Naive thymus-derived CD4-positive, alpha-beta T cell (primary cell): ENCODE measurements at regions not wholly inside any gene's neighbourhood (a gene's known extent, or its start where the extent isn't known, plus 50 kb on each side); places are given as distances from the start of the nearest gene placed in this dataset.

Experiments
- ATAC-seq: fragments of 150-1000 bp; cut with Tn5 transposase; 2 replicates; pipeline ENCODE4 v1.10.0; 2021; ENCODE audit warnings: mild to moderate bottlenecking, moderate library complexity
- CTCF ChIA-PET: fragments of 350-600 bp; sonication (Branson Sonifier 250); formaldehyde crosslinking; loops from one replicate; lab custom pipeline; 2021; ENCODE audit warnings: antibody characterized with exemption; lab: Charles Lee
- POLR2A ChIA-PET: fragments of 350-600 bp; sonication (Branson Sonifier 250); formaldehyde crosslinking; loops from one replicate; lab custom pipeline; 2021; ENCODE audit warnings: antibody characterized with exemption, inconsistent platforms; lab: Charles Lee
- DNase-seq, 9 donors: peaks; one replicate each; pipeline versions ENCODE4 v3.0.0 to v3.0.0-alpha.2; 2020 to 2022; ENCODE audit warnings: mixed read lengths in 1 of 9
- H3K27ac ChIP-seq: one replicate; pipeline ENCODE4 v1.7.0; 2013; ENCODE audit warnings: mild to moderate bottlenecking, low read depth, low read length, moderate library complexity
- H3K27me3 ChIP-seq, 2 donors: one replicate each; pipeline ENCODE4 v1.7.0; 2013; ENCODE audit warnings: low read length in 2 of 2, mild to moderate bottlenecking in 2 of 2, moderate library complexity in 2 of 2; ENCODE audit not compliant: control insufficient read depth in 2 of 2, insufficient read depth in 2 of 2
- H3K36me3 ChIP-seq, 3 experiments: 1 replicate in 2 of 3; 2 replicates in 1 of 3; pipeline ENCODE4 v1.7.0; 2013; ENCODE audit warnings: low read length in 3 of 3, mild to moderate bottlenecking in 3 of 3, moderate library complexity in 1 of 3; ENCODE audit not compliant: insufficient read depth in 3 of 3, control insufficient read depth in 2 of 3
- H3K4me1 ChIP-seq, 2 donors: one replicate each; pipeline ENCODE4 v1.7.0; 2013; ENCODE audit warnings: low read length in 2 of 2, mild to moderate bottlenecking in 2 of 2, moderate library complexity in 1 of 2; ENCODE audit not compliant: control insufficient read depth in 2 of 2, insufficient read depth in 2 of 2
- H3K4me3 ChIP-seq: 2 replicates; pipeline ENCODE4 v1.7.0; 2013; ENCODE audit warnings: mild to moderate bottlenecking, low read length
- H3K9me3 ChIP-seq, 3 experiments: 1 replicate in 2 of 3; 2 replicates in 1 of 3; pipeline ENCODE4 v1.7.0; 2013; ENCODE audit warnings: low read length in 3 of 3; ENCODE audit not compliant: control insufficient read depth in 2 of 3
- H3K27ac Mint-ChIP-seq, 9 donors: one replicate each; pipeline ENCODE4 v1.8.0; 2020 to 2022; ENCODE audit warnings: mixed read lengths in 9 of 9, mild to moderate bottlenecking in 8 of 9, moderate library complexity in 5 of 9, inconsistent platforms in 2 of 9
- H3K27me3 Mint-ChIP-seq, 5 donors: one replicate each; pipeline ENCODE4 v1.8.0; 2021 to 2022; ENCODE audit warnings: mixed read lengths in 5 of 5, mild to moderate bottlenecking in 1 of 5
- H3K36me3 Mint-ChIP-seq, 5 donors: one replicate each; pipeline ENCODE4 v1.8.0; 2020 to 2022; ENCODE audit warnings: mixed read lengths in 5 of 5, mild to moderate bottlenecking in 3 of 5, inconsistent platforms in 1 of 5
- H3K4me1 Mint-ChIP-seq, 7 donors: one replicate each; pipeline ENCODE4 v1.8.0; 2020 to 2022; ENCODE audit warnings: mixed read lengths in 7 of 7, mild to moderate bottlenecking in 3 of 7, inconsistent platforms in 1 of 7
- H3K4me3 Mint-ChIP-seq, 10 donors: one replicate each; pipeline ENCODE4 v1.8.0; 2020 to 2022; ENCODE audit warnings: mild to moderate bottlenecking in 10 of 10, mixed read lengths in 10 of 10, moderate library complexity in 6 of 10, inconsistent platforms in 2 of 10
- H3K9me3 Mint-ChIP-seq, 11 donors: one replicate each; pipeline ENCODE4 v1.8.0; 2020 to 2022; ENCODE audit warnings: mixed read lengths in 11 of 11, mild to moderate bottlenecking in 4 of 11, inconsistent platforms in 1 of 11, moderate library complexity in 1 of 11
- intact Hi-C, 2 donors: fragments of 100-400 bp; cut with micrococcal nuclease; formaldehyde crosslinking; loops; one replicate each; pipeline ENCODE4 v1.15.1; 2023

GRCh38 chr18:8979258-8979988 is 123.1 kb upstream of the NDUFV2 start:
- DNase-seq: no peak
- no peaks in the 10 kb centered on the region for H3K36me3 ChIP-seq
- Mint-ChIP-seq H3K36me3 (no peaks in the 10 kb centered on the region), H3K9me3 (no peaks in the 10 kb centered on the region), H3K27me3 (peaks cover 0 to 4% (median under 1%) of the 10 kb centered on the region in 5 donors), H3K27ac (no peak overlapping the region), H3K4me1 (peaks cover 0 to 1% (median 0%) of the 10 kb centered on the region in 7 donors), H3K4me3 (no peak overlapping the region)
- intact Hi-C loops: no loop called here
- ChIA-PET POLR2A (no interaction called here), CTCF (interaction anchor here (1.4 kb wide), 1 partner anchor 9 kb away, joined by 3 read pairs; no protein-coding TSS in a partner anchor)
- no peak overlapping the region for H3K27ac ChIP-seq
- no peaks in the 10 kb centered on the region for H3K9me3 ChIP-seq
- no peaks in the 10 kb centered on the region for H3K4me1 ChIP-seq
- H3K27me3 ChIP-seq: no peaks in the 10 kb centered on the region
- no peak overlapping the region for H3K4me3 ChIP-seq
- no peak for ATAC-seq

DNA sequence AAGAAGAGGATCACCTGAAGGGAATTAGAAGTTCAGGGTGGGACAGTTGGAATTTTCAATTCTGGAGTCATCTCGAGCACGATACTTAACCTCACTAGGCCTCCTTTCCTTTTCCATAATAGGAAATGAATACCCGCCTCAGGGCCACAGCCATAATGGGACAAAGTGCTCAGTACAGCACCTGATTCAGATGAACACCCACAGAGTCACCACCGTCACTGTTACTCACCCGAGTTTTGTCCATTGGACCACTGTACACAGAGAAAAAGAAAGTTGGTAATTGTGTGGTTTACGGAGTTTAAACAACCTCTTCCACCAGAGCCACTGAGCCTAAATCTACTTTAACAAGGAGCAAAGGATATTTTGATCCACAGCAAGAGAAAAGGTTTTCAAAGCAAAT is 122.0 kb upstream of the NDUFV2 start:
- Histone ChIP-seq H3K27ac (no peak overlapping the region), H3K36me3 (no peaks in the 10 kb centered on the region), H3K9me3 (no peaks in the 10 kb centered on the region), H3K4me3 (no peak overlapping the region), H3K27me3 (no peaks in the 10 kb centered on the region), H3K4me1 (no peaks in the 10 kb centered on the region)
- ChIA-PET POLR2A (no interaction called here), CTCF (no interaction called here)
- H3K4me3 Mint-ChIP-seq: no peak overlapping the region
- peaks cover 0 to 1% (median 0%) of the 10 kb centered on the region in 7 donors for H3K4me1 Mint-ChIP-seq
- DNase-seq: no peak
- peaks cover 0 to 3% (median 0%) of the 10 kb centered on the region in 5 donors for H3K27me3 Mint-ChIP-seq
- no peak overlapping the region for H3K27ac Mint-ChIP-seq
- no peak for ATAC-seq
- H3K9me3 Mint-ChIP-seq: no peaks in the 10 kb centered on the region
- no peaks in the 10 kb centered on the region for H3K36me3 Mint-ChIP-seq
- intact Hi-C loops: loop anchor here in 1 of 2 donors (10.0 kb wide), 1 partner anchor 164 kb away; no protein-coding TSS in a partner anchor

- Mint-ChIP-seq H3K4me1 (peaks cover 0 to 1% (median 0%) of the 10 kb centered on the region in 7 donors), H3K9me3 (no peaks in the 10 kb centered on the region), H3K27me3 (peaks cover 0 to 3% (median 0%) of the 10 kb centered on the region in 5 donors), H3K4me3 (no peak overlapping the region), H3K36me3 (no peaks in the 10 kb centered on the region), H3K27ac (no peak overlapping the region)
- H3K4me3 ChIP-seq: no peak overlapping the region
- DNase-seq (no peak), ATAC-seq (no peak)
- H3K27ac ChIP-seq: no peak overlapping the region
- intact Hi-C loops: loop anchor here in 1 of 2 donors (10.0 kb wide), 1 partner anchor 164 kb away; no protein-coding TSS in a partner anchor
- H3K27me3 ChIP-seq: no peaks in the 10 kb centered on the region
- no peaks in the 10 kb centered on the region for H3K36me3 ChIP-seq
- POLR2A ChIA-PET: no interaction called here
- H3K9me3 ChIP-seq: no peaks in the 10 kb centered on the region
- H3K4me1 ChIP-seq: no peaks in the 10 kb centered on the region
- CTCF ChIA-PET: interaction anchor here (0.8 to 1.2 kb wide), 2 partner anchors 284 to 285 kb away, joined by 3 to 5 read pairs; no protein-coding TSS in a partner anchor
Observed at GRCh38 chr18:8980918-8981317, 121.6 kb upstream of the NDUFV2 start.

DNA sequence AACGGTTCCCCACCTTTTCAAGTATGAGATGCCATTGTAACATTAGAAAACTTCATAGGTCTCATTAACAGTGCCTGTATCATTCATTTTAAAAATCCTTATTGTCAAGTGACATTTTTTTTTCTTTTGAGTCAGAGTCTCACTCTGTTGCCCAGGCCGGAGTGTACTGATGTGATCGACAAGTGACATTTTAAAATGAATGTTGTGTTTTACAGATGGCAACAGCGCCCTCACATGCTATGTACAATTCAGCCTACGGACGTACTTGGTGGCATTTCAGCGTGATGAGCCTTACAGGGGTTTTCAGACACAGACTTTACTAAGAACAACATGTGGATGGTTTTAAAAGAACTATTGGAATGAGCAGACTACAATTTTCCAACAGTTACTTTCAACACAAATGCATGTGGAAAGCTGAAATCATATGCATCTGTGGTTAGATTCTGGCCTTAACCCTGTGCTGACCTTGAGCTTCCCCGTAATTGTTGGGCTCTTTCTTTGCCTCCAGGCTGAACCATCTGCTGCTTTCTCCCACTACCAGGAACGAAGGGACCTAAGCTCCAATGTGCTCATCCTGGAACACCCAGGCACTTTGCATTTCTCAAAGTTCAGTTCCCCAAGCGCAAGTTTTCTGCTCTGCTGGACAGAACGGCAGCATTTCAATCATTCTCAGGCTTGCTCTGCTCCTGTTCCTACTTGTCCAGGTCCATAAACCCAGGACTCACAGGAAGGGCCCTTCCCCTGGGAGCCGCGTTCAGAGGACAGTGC is 119.9 kb upstream of the NDUFV2 start:
- H3K4me1 ChIP-seq: no peaks in the 10 kb centered on the region
- POLR2A ChIA-PET: no interaction called here
- H3K27me3 ChIP-seq: no peaks in the 10 kb centered on the region
- no peak overlapping the region for H3K4me3 ChIP-seq
- CTCF ChIA-PET: interaction anchor here (0.5 to 1.4 kb wide), 4 partner anchors 286 to 330 kb away, joined by 3 to 7 read pairs (median 4); no protein-coding TSS in a partner anchor
- Mint-ChIP-seq H3K4me3 (no peak overlapping the region), H3K36me3 (no peaks in the 10 kb centered on the region), H3K27ac (peak overlapping the region in 1 of 9 donors; percentile 16), H3K9me3 (no peaks in the 10 kb centered on the region), H3K27me3 (peaks cover 4 to 10% (median 7%) of the 10 kb centered on the region in 5 donors), H3K4me1 (peaks cover 0 to 1% (median 0%) of the 10 kb centered on the region in 7 donors)
- intact Hi-C loops: loop anchor here in 1 of 2 donors (10.0 kb wide), 1 partner anchor 162 kb away; no protein-coding TSS in a partner anchor
- H3K36me3 ChIP-seq: no peaks in the 10 kb centered on the region
- H3K9me3 ChIP-seq: no peaks in the 10 kb centered on the region
- DNase-seq: peak in 2 of 9 donors; percentile 7 to 21
- H3K27ac ChIP-seq: no peak overlapping the region
- ATAC-seq: no peak

- intact Hi-C loops: loop anchor here in 1 of 2 donors (10.0 kb wide), 1 partner anchor 162 kb away; no protein-coding TSS in a partner anchor
- no peaks in the 10 kb centered on the region for H3K9me3 Mint-ChIP-seq
- peaks cover 0 to 1% (median 0%) of the 10 kb centered on the region in 7 donors for H3K4me1 Mint-ChIP-seq
- H3K36me3 ChIP-seq: no peaks in the 10 kb centered on the region
- H3K27ac ChIP-seq: no peak overlapping the region
- no peak for ATAC-seq
- H3K4me3 ChIP-seq: no peak overlapping the region
- peaks cover 5 to 13% (median 8%) of the 10 kb centered on the region in 5 donors for H3K27me3 Mint-ChIP-seq
- H3K4me3 Mint-ChIP-seq: no peak overlapping the region
- ChIA-PET POLR2A (no interaction called here), CTCF (interaction anchor here (1.0 to 1.4 kb wide), 3 partner anchors 287 to 329 kb away, joined by 3 to 7 read pairs (median 4); no protein-coding TSS in a partner anchor)
- no peaks in the 10 kb centered on the region for H3K27me3 ChIP-seq
- no peaks in the 10 kb centered on the region for H3K4me1 ChIP-seq
- H3K36me3 Mint-ChIP-seq: no peaks in the 10 kb centered on the region
- H3K9me3 ChIP-seq: no peaks in the 10 kb centered on the region
- no peak for DNase-seq
- no peak overlapping the region for H3K27ac Mint-ChIP-seq
Observed at GRCh38 chr18:8983195-8983594, 119.3 kb upstream of the NDUFV2 start.

DNA sequence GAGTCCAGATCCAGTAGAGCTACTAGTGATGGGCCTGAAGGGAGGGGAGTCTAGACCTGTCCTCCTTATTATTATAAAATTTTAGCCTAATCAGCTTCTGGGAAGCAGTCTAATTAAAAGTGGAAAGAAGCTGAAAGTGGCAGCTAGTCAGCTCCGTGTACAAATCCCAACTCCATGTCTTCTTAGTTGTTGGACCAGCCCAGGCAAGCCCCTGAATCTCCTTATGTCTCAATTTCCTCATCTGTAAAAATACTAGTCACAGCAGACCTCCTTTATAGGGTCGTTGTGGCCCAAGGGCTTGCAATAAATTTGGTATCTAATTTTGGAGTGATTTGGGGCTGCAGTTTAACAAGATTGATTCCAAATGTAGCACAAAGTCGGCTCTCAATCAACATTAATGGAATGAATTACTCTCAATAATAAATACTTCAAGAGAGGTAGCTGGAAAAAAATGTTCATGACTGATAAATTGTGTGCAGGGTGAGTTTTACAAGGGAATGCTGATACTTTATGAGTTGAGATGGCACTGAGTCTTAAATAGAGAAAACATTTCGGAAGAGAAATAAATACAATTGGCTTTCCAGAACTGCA is 118.3 kb upstream of the NDUFV2 start:
- peaks cover 8 to 14% (median 9%) of the 10 kb centered on the region in 5 donors for H3K27me3 Mint-ChIP-seq
- intact Hi-C loops: loop anchor here in 1 of 2 donors (10.0 kb wide), 1 partner anchor 161 kb away; no protein-coding TSS in a partner anchor
- H3K4me3 Mint-ChIP-seq: no peak overlapping the region
- H3K4me1 ChIP-seq: no peaks in the 10 kb centered on the region
- no peaks in the 10 kb centered on the region for H3K9me3 ChIP-seq
- no peaks in the 10 kb centered on the region for H3K27me3 ChIP-seq
- peak overlapping the region in 1 of 9 donors; percentile 27 for H3K27ac Mint-ChIP-seq
- CTCF ChIA-PET: interaction anchor here (1.1 kb wide), 1 partner anchor 330 kb away, joined by 3 read pairs; no protein-coding TSS in a partner anchor
- no peaks in the 10 kb centered on the region for H3K36me3 Mint-ChIP-seq
- no peak for ATAC-seq
- no peak overlapping the region for H3K4me3 ChIP-seq
- H3K4me1 Mint-ChIP-seq: peaks cover 0 to 1% (median 0%) of the 10 kb centered on the region in 7 donors
- no peaks in the 10 kb centered on the region for H3K9me3 Mint-ChIP-seq
- no peak for DNase-seq
- no peak overlapping the region for H3K27ac ChIP-seq
- POLR2A ChIA-PET: interaction anchor here (0.6 kb wide), 1 partner anchor 368 kb away, joined by 5 read pairs; no protein-coding TSS in a partner anchor
- no peaks in the 10 kb centered on the region for H3K36me3 ChIP-seq
